Stomach (tissue), 8 donors: ENCODE measurements at regions not wholly inside any gene's neighbourhood (a gene's known extent, or its start where the extent isn't known, plus 50 kb on each side); places are given as distances from the start of the nearest gene placed in this dataset.

Source experiments
- DNase-seq, 2 donors: peaks; one replicate each; pipeline versions ENCODE4 v3.0.0 to v3.0.0-alpha.2; 2013 to 2019
- H3K27ac ChIP-seq, 5 donors: fragments of 200-600 bp in 4 of 5; sonication (generic) in 4 of 5; one replicate each; pipeline ENCODE4 v1.5.1; 2013 to 2019; ENCODE audit warnings: mild to moderate bottlenecking in 1 of 5, moderate library complexity in 1 of 5
- H3K27me3 ChIP-seq, 3 donors: fragments of 200-600 bp; sonication (generic); one replicate each; pipeline ENCODE4 v1.5.1; 2017 to 2019; ENCODE audit warnings: mixed run types in 1 of 3
- H3K36me3 ChIP-seq, 4 donors: fragments of 200-600 bp; sonication (generic); 1 replicate in 3 of 4; 2 replicates in 1 of 4; pipeline ENCODE4 v1.5.1; 2016 to 2019
- H3K4me1 ChIP-seq, 4 donors: fragments of 200-600 bp; sonication (generic); one replicate each; pipeline ENCODE4 v1.5.1; 2016 to 2019
- H3K4me3 ChIP-seq, 4 donors: fragments of 200-600 bp; sonication (generic) in 3 of 4; one replicate each; pipeline ENCODE4 v1.5.1; 2016 to 2019; ENCODE audit warnings: mild to moderate bottlenecking in 1 of 4
- H3K9me3 ChIP-seq, 4 donors: fragments of 200-600 bp; sonication (generic); one replicate each; pipeline ENCODE4 v1.5.1; 2016 to 2019
- CTCF ChIP-seq, 7 experiments: fragments of 450-650 bp in 4 of 7; fragments of 200-600 bp in 3 of 7; sonication (generic) in 3 of 7; IDR thresholded peaks; one replicate each; pipeline ENCODE4 v1.5.1; 2016 to 2019; ENCODE audit warnings: antibody characterized with exemption in 7 of 7, control low read depth in 2 of 7, mild to moderate bottlenecking in 1 of 7
- EP300 ChIP-seq: sonication (generic); formaldehyde crosslinking; IDR thresholded peaks from one replicate; pipeline ENCODE4 v1.6.1; 2017; ENCODE audit warnings: antibody characterized with exemption
- POLR2A ChIP-seq, 4 donors: fragments of 450-650 bp; IDR thresholded peaks; one replicate each; pipeline ENCODE4 v1.6.1; 2016; ENCODE audit warnings: antibody characterized with exemption in 4 of 4, control low read depth in 2 of 4, mild to moderate bottlenecking in 1 of 4, moderate library complexity in 1 of 4
- POLR2AphosphoS5 ChIP-seq, 3 donors: sonication (generic); formaldehyde crosslinking; IDR thresholded peaks; one replicate each; pipeline ENCODE4 v1.6.1; 2016; ENCODE audit warnings: antibody characterized with exemption in 3 of 3
- WGBS, 5 donors: extraction: QIAGEN DNeasy Blood & Tissue Kit in 3 of 5; methylation state at CpG; one replicate each; pipeline versions ENCODE4 v1.1.5 to v1.1.7; 2013 to 2018; 5-methylcytosine and 5-hydroxymethylcytosine counted together
- intact Hi-C: fragments of 100-400 bp; cut with DNase I; formaldehyde crosslinking; loops from one replicate; pipeline ENCODE4 v1.15.1; 2023; ENCODE audit warnings: low total_unique reads
- donor health status: healthy with polysubstance abuse.
- donor health status: Bipolar disorder and iron deficiency.
- donor health status: healthy.

DNA sequence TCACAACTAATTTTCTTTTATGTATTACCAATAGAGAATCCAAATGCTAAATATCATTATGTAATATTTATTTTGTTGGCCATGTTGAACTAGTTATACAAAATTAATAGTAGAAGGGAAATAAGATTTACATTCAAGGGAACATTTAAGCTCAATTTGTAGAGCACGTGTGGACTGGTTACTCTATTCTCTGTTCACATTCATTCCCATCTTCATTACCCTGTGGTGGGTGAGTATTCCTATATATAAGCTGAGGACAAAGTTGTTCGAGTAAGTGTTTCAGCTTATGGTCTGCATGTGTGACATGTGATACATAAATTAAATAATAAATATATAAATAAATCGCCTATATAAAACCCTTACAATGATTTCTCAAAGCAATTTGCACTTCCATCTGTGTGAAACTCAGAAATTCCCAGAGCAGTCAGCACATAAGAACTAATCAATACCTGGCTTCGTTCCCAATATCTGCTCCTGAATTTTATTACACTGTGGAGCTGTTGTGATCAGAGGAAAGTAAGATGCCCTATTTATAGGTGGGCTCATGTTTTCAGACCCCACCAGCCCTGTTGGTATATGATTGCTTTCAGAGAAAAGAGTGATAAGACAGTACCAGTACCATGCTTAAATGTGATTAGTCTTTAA, 308.2 kb upstream of the DCN start:
- TF ChIP-seq POLR2AphosphoS5 (IDR thresholded peaks at IDR 0.05) (no peak), POLR2A (IDR thresholded peaks at IDR 0.05) (no peak), EP300 (no peak), CTCF (IDR thresholded peaks at IDR 0.05) (no peak)
- no peak overlapping the region for H3K27ac ChIP-seq
- no peaks in the 10 kb centered on the region for H3K9me3 ChIP-seq
- DNase-seq, result peak in 1 of 2 donors; percentile 28
- intact Hi-C loops, result no loop called here
- 76 to 88% (median 82%) methylated on average over 4 of the region's 4 CpGs for WGBS, 5 donors
- no peaks in the 10 kb centered on the region for H3K4me1 ChIP-seq
- H3K4me3 ChIP-seq, result no peak overlapping the region
- no peaks in the 10 kb centered on the region for H3K36me3 ChIP-seq
- no peaks in the 10 kb centered on the region for H3K27me3 ChIP-seq

- no peak for DNase-seq
- no peaks in the 10 kb centered on the region for H3K9me3 ChIP-seq
- no peak for TF ChIP-seq POLR2A (IDR thresholded peaks at IDR 0.05)
- TF ChIP-seq POLR2AphosphoS5 (IDR thresholded peaks at IDR 0.05), result no peak
- no peak for TF ChIP-seq EP300
- TF ChIP-seq CTCF (IDR thresholded peaks at IDR 0.05), result no peak
- H3K27me3 ChIP-seq, result no peaks in the 10 kb centered on the region
- 81 to 89% (median 88%) methylated on average over 6 of the region's 6 CpGs for WGBS, 5 donors
- H3K4me1 ChIP-seq, result no peaks in the 10 kb centered on the region
- no peak overlapping the region for H3K4me3 ChIP-seq
- H3K27ac ChIP-seq, result no peak overlapping the region
- intact Hi-C loops, result no loop called here
- H3K36me3 ChIP-seq, result no peaks in the 10 kb centered on the region
Measured at GRCh38 chr12:91483471-91483985, 300.9 kb upstream of the DCN start.

GRCh38 chr12:91482231-91482630, 299.6 kb upstream of the DCN start:
- intact Hi-C loops, result no loop called here
- no peak for DNase-seq
- TF ChIP-seq POLR2A (IDR thresholded peaks at IDR 0.05) (no peak), CTCF (IDR thresholded peaks at IDR 0.05) (no peak), EP300 (no peak), POLR2AphosphoS5 (IDR thresholded peaks at IDR 0.05) (no peak)
- Histone ChIP-seq H3K4me3 (no peak overlapping the region), H3K36me3 (no peaks in the 10 kb centered on the region), H3K4me1 (no peaks in the 10 kb centered on the region), H3K27me3 (no peaks in the 10 kb centered on the region), H3K27ac (no peak overlapping the region), H3K9me3 (no peaks in the 10 kb centered on the region)
- 50 to 69% (median 64%) methylated on average over 1 of the region's 1 CpG for WGBS, 5 donors

GRCh38 chr12:91478500-91478899, 295.9 kb upstream of the DCN start:
- no peaks in the 10 kb centered on the region for H3K9me3 ChIP-seq
- DNase-seq, result no peak
- 85 to 100% (median 91%) methylated on average over 1 of the region's 1 CpG for WGBS, 5 donors
- H3K27ac ChIP-seq, result no peak overlapping the region
- intact Hi-C loops, result no loop called here
- TF ChIP-seq POLR2A (IDR thresholded peaks at IDR 0.05) (no peak), POLR2AphosphoS5 (IDR thresholded peaks at IDR 0.05) (no peak)
- H3K36me3 ChIP-seq, result no peaks in the 10 kb centered on the region
- no peak overlapping the region for H3K4me3 ChIP-seq
- H3K27me3 ChIP-seq, result no peaks in the 10 kb centered on the region
- no peaks in the 10 kb centered on the region for H3K4me1 ChIP-seq

- Histone ChIP-seq H3K27me3 (no peaks in the 10 kb centered on the region), H3K4me3 (no peak overlapping the region), H3K4me1 (no peaks in the 10 kb centered on the region), H3K9me3 (no peaks in the 10 kb centered on the region), H3K27ac (no peak overlapping the region), H3K36me3 (no peaks in the 10 kb centered on the region)
- 83 to 96% (median 93%) methylated on average over 4 of the region's 4 CpGs for WGBS, 5 donors
- intact Hi-C loops, result no loop called here
- no peak for DNase-seq
- TF ChIP-seq POLR2A (IDR thresholded peaks at IDR 0.05), result no peak
- no peak for TF ChIP-seq POLR2AphosphoS5 (IDR thresholded peaks at IDR 0.05)
- TF ChIP-seq EP300, result no peak
- TF ChIP-seq CTCF (IDR thresholded peaks at IDR 0.05), result no peak
Measured at GRCh38 chr12:91467686-91468085, 285.1 kb upstream of the DCN start.
